HG03571 (cell line): ENCODE measurements at regions not wholly inside any gene's neighbourhood (a gene's known extent, or its start where the extent isn't known, plus 50 kb on each side); places are given as distances from the start of the nearest gene placed in this dataset.
"Not testable (repeated sequence)": the region's sequence is repeated elsewhere in the genome, so short reads cannot be mapped to it uniquely, and the experiment has no call there.

Experiments
- ATAC-seq: cut with Tn5 transposase; IDR thresholded peaks from one replicate; pipeline ENCODE4 v1.9.1; 2021; ENCODE audit not compliant: unreplicated experiment

- no peak for ATAC-seq
Measured at GRCh38 chr5:39720136-39720535, 295.4 kb upstream of the DAB2 start.

GRCh38 chr5:39717176-39717897 lies 292.6 kb upstream of the DAB2 start:
- ATAC-seq: no peak

GRCh38 chr5:39716532-39717028 lies 291.8 kb upstream of the DAB2 start:
- no peak for ATAC-seq

- ATAC-seq: no peak
Measured at GRCh38 chr5:39714036-39714698, 289.4 kb upstream of the DAB2 start.

- no peak for ATAC-seq
Measured at GRCh38 chr5:39713250-39713916, 288.6 kb upstream of the DAB2 start.

GRCh38 chr5:39712316-39713249 lies 287.8 kb upstream of the DAB2 start:
- no peak for ATAC-seq

GRCh38 chr5:39711821-39712220 lies 287.0 kb upstream of the DAB2 start:
- no peak for ATAC-seq

GRCh38 chr5:39709032-39709431 lies 284.3 kb upstream of the DAB2 start:
- no peak for ATAC-seq

GRCh38 chr5:39702928-39703327 lies 278.1 kb upstream of the DAB2 start:
- ATAC-seq: no peak

GRCh38 chr5:39700523-39700922 lies 275.7 kb upstream of the DAB2 start:
- ATAC-seq: no peak

- ATAC-seq: no peak
Measured at GRCh38 chr5:39698838-39699560, 274.2 kb upstream of the DAB2 start.

- ATAC-seq: no peak
Measured at GRCh38 chr5:39697881-39698280, 273.1 kb upstream of the DAB2 start.

- no peak for ATAC-seq
Measured at GRCh38 chr5:39696672-39697398, 272.1 kb upstream of the DAB2 start.

- no peak for ATAC-seq
Measured at GRCh38 chr5:39691993-39692392, 267.2 kb upstream of the DAB2 start.

GRCh38 chr5:39691136-39691535 lies 266.4 kb upstream of the DAB2 start:
- no peak for ATAC-seq

- no peak for ATAC-seq
Measured at GRCh38 chr5:39689919-39690318, 265.1 kb upstream of the DAB2 start.

- ATAC-seq: not testable (repeated sequence)
Measured at GRCh38 chr5:39687924-39688323, 263.1 kb upstream of the DAB2 start.

- no peak for ATAC-seq
Measured at GRCh38 chr5:39680213-39680612, 255.4 kb upstream of the DAB2 start.

- ATAC-seq: no peak
Measured at GRCh38 chr5:39678534-39678933, 253.8 kb upstream of the DAB2 start.

- no peak for ATAC-seq
Measured at GRCh38 chr5:39675676-39676075, 250.9 kb upstream of the DAB2 start.
